WTC11 (cell line): ENCODE measurements at regions not wholly inside any gene's neighbourhood (a gene's known extent, or its start where the extent isn't known, plus 50 kb on each side); places are given as distances from the start of the nearest gene placed in this dataset.

Experiments
- ATAC-seq: fragments of 200-7000 bp; cut with Tn5 transposase; 2 replicates; pipeline ENCODE4 v1.10.0; 2021; ENCODE audit warnings: mild to moderate bottlenecking, moderate library complexity
- CTCF ChIA-PET: fragments of 300-600 bp; sonication (Branson Sonifier 250); formaldehyde crosslinking; loops from one replicate; lab custom pipeline; 2021; ENCODE audit warnings: antibody characterized with exemption; lab: Charles Lee
- POLR2A ChIA-PET: fragments of 350-600 bp; sonication (Branson Sonifier 250); formaldehyde crosslinking; loops from one replicate; lab custom pipeline; 2021; ENCODE audit warnings: antibody characterized with exemption; lab: Charles Lee
- DNase-seq: peaks from one replicate; pipeline ENCODE4 v3.0.0; 2021; ENCODE audit warnings: low spot score
- H3K27ac Mint-ChIP-seq: 2 replicates; pipeline ENCODE4 v1.8.0; 2021; ENCODE audit warnings: mixed read lengths
- H3K27me3 Mint-ChIP-seq: 2 replicates; pipeline ENCODE4 v1.8.0; 2021; ENCODE audit warnings: low read depth, mild to moderate bottlenecking, moderate library complexity, mixed read lengths
- H3K36me3 Mint-ChIP-seq: 2 replicates; pipeline ENCODE4 v1.8.0; 2021; ENCODE audit warnings: mixed read lengths
- H3K4me1 Mint-ChIP-seq: 2 replicates; pipeline ENCODE4 v1.8.0; 2022; ENCODE audit warnings: mixed read lengths
- H3K4me3 Mint-ChIP-seq: 2 replicates; pipeline ENCODE4 v1.8.0; 2021; ENCODE audit warnings: mild to moderate bottlenecking, moderate library complexity, mixed read lengths
- H3K9me3 Mint-ChIP-seq: 2 replicates; pipeline ENCODE4 v1.8.0; 2021; ENCODE audit warnings: mixed read lengths
- FOXP1 ChIP-seq: sonication (generic); formaldehyde crosslinking; IDR thresholded peaks from 2 replicates; pipeline ENCODE4 v1.8.0; 2022; ENCODE audit warnings: missing genetic modification reagents, mild to moderate bottlenecking, moderate library complexity, borderline replicate concordance
- GABPB1 ChIP-seq: sonication (generic); formaldehyde crosslinking; IDR thresholded peaks from 2 replicates; pipeline ENCODE4 v1.8.1; 2023; ENCODE audit warnings: mild to moderate bottlenecking, missing genetic modification reagents
- JAZF1 ChIP-seq: fragments of 250-450 bp; sonication (Bioruptor Pico); IDR thresholded peaks from 2 replicates; pipeline ENCODE4 v1.9.0; 2021; ENCODE audit warnings: moderate library complexity, mild to moderate bottlenecking, inconsistent platforms
- PRRX2 ChIP-seq: fragments of 250-450 bp; sonication (Bioruptor Pico); IDR thresholded peaks from 2 replicates; pipeline ENCODE4 v1.8.0; 2021; ENCODE audit warnings: mild to moderate bottlenecking
- SP1 ChIP-seq: sonication (generic); formaldehyde crosslinking; conservative IDR thresholded peaks from 2 replicates; pipeline ENCODE4 v1.8.1; 2022; ENCODE audit warnings: missing genetic modification reagents
- ZNF423 ChIP-seq: fragments of 250-450 bp; sonication (Bioruptor Pico); IDR thresholded peaks from 2 replicates; pipeline ENCODE4 v2.1.2; 2022; ENCODE audit warnings: mild to moderate bottlenecking, moderate library complexity
- ZNF671 ChIP-seq: fragments of 250-450 bp; sonication (Bioruptor Pico); IDR thresholded peaks from 2 replicates; pipeline ENCODE4 v1.8.0; 2021; ENCODE audit warnings: mild to moderate bottlenecking
- TF ChIP-seq, protein P1 (sequence below): sonication (generic); formaldehyde crosslinking; conservative IDR thresholded peaks from 2 replicates; pipeline ENCODE4 v1.8.1; 2023; ENCODE audit warnings: mild to moderate bottlenecking, low read depth, missing genetic modification reagents, moderate library complexity
- TF ChIP-seq, protein P2 (sequence below): sonication (generic); formaldehyde crosslinking; IDR thresholded peaks from 2 replicates; pipeline ENCODE4 v1.8.1; 2022; ENCODE audit warnings: low read depth, missing genetic modification reagents, borderline replicate concordance
- TF ChIP-seq, protein P3 (sequence below): fragments of 250-450 bp; sonication (Bioruptor Pico); IDR thresholded peaks from 2 replicates; pipeline ENCODE4 v1.9.0; 2021; ENCODE audit warnings: mild to moderate bottlenecking
- TF ChIP-seq, protein P4 (sequence below): sonication (generic); formaldehyde crosslinking; IDR thresholded peaks from 2 replicates; pipeline ENCODE4 v1.8.1; 2022; ENCODE audit warnings: low read depth, mild to moderate bottlenecking, moderate library complexity, missing genetic modification reagents, borderline replicate concordance
- TF ChIP-seq, protein P5 (sequence below): sonication (generic); formaldehyde crosslinking; IDR thresholded peaks from 2 replicates; pipeline ENCODE4 v1.8.1; 2022; ENCODE audit warnings: missing genetic modification reagents, borderline replicate concordance
- TF ChIP-seq, protein P6 (sequence below): sonication (generic); formaldehyde crosslinking; IDR thresholded peaks from 2 replicates; pipeline ENCODE4 v1.8.1; 2023; ENCODE audit warnings: mild to moderate bottlenecking, moderate library complexity, missing genetic modification reagents
- TF ChIP-seq, protein P7 (sequence below): sonication (generic); formaldehyde crosslinking; IDR thresholded peaks from 2 replicates; pipeline ENCODE4 v1.8.1; 2022; ENCODE audit warnings: mild to moderate bottlenecking, missing genetic modification reagents, moderate library complexity, borderline replicate concordance

DNA sequence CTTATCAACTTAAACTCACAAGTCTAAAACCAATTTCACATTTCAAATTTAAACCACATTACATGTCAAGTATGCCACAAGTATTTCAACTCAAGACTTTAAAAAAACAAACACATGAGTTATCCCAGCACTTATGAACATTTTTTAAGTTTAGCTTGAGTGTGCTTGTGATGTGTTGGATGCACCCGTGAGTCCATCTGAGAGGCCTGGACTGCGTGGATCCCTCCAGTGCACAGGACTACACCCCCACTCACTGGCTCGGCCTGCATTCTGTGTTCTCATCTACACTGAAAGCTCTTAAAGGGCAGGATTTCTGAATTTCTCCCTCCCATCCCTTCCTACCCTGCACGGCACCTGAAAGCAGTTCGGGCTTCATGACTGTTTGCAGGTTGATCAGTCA, 128.8 kb upstream of the CD93 start:
- Mint-ChIP-seq H3K9me3 (peaks cover 26% of the 10 kb centered on the region), H3K4me1 (no peaks in the 10 kb centered on the region), H3K27me3 (peaks cover 15% of the 10 kb centered on the region), H3K36me3 (no peaks in the 10 kb centered on the region), H3K27ac (no peak overlapping the region), H3K4me3 (no peak overlapping the region)
- ChIA-PET POLR2A (no interaction called here), CTCF (no interaction called here)
- DNase-seq (no peak), ATAC-seq (no peak)
- TF ChIP-seq GABPB1 (CRISPR knock-in tag) = no peak
- TF ChIP-seq, protein P1, sequence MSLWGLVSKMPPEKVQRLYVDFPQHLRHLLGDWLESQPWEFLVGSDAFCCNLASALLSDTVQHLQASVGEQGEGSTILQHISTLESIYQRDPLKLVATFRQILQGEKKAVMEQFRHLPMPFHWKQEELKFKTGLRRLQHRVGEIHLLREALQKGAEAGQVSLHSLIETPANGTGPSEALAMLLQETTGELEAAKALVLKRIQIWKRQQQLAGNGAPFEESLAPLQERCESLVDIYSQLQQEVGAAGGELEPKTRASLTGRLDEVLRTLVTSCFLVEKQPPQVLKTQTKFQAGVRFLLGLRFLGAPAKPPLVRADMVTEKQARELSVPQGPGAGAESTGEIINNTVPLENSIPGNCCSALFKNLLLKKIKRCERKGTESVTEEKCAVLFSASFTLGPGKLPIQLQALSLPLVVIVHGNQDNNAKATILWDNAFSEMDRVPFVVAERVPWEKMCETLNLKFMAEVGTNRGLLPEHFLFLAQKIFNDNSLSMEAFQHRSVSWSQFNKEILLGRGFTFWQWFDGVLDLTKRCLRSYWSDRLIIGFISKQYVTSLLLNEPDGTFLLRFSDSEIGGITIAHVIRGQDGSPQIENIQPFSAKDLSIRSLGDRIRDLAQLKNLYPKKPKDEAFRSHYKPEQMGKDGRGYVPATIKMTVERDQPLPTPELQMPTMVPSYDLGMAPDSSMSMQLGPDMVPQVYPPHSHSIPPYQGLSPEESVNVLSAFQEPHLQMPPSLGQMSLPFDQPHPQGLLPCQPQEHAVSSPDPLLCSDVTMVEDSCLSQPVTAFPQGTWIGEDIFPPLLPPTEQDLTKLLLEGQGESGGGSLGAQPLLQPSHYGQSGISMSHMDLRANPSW = no peak
- no peak for TF ChIP-seq PRRX2 (CRISPR knock-in tag)
- no peak for TF ChIP-seq ZNF671 (CRISPR knock-in tag)
- TF ChIP-seq, protein P2, sequence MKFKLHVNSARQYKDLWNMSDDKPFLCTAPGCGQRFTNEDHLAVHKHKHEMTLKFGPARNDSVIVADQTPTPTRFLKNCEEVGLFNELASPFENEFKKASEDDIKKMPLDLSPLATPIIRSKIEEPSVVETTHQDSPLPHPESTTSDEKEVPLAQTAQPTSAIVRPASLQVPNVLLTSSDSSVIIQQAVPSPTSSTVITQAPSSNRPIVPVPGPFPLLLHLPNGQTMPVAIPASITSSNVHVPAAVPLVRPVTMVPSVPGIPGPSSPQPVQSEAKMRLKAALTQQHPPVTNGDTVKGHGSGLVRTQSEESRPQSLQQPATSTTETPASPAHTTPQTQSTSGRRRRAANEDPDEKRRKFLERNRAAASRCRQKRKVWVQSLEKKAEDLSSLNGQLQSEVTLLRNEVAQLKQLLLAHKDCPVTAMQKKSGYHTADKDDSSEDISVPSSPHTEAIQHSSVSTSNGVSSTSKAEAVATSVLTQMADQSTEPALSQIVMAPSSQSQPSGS (CRISPR knock-in tag) = no peak
- TF ChIP-seq, protein P3, sequence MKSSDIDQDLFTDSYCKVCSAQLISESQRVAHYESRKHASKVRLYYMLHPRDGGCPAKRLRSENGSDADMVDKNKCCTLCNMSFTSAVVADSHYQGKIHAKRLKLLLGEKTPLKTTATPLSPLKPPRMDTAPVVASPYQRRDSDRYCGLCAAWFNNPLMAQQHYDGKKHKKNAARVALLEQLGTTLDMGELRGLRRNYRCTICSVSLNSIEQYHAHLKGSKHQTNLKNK (CRISPR knock-in tag) = no peak

DNA sequence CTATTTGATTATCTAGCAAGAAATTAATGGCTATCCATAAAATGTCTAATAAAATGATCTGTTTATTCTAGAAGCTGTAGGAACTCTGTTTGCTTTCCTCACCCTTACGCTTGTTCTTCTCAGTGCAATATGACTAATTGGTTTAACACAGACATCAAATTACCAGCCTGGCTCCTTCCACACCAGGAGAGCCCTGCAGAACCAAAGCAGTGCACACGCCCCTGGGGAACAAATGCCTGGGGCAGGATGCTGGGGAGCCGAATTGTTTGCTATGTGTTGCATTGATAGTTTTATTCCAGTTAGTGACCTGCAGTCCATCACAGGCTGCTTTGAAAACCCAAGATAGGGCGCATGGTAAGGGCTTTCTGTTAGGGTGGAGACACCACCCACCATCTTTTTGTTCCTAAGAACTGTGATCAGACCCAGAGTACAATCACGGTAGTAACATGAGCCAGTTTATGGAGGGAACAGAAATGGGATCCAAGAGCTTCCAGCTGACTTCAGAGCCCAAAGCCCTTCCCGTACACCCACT, 126.4 kb upstream of the CD93 start:
- DNase-seq = no peak
- ChIA-PET POLR2A (no interaction called here), CTCF (interaction anchor here (1.2 kb wide), 1 partner anchor 33 kb away, joined by 3 read pairs; no protein-coding TSS in a partner anchor)
- H3K4me3 Mint-ChIP-seq = no peak overlapping the region
- no peak overlapping the region for H3K27ac Mint-ChIP-seq
- TF ChIP-seq SP1 (CRISPR knock-in tag) = no peak
- TF ChIP-seq GABPB1 (CRISPR knock-in tag) = no peak
- TF ChIP-seq ZNF423 = no peak
- no peak for TF ChIP-seq JAZF1
- TF ChIP-seq, protein P4, sequence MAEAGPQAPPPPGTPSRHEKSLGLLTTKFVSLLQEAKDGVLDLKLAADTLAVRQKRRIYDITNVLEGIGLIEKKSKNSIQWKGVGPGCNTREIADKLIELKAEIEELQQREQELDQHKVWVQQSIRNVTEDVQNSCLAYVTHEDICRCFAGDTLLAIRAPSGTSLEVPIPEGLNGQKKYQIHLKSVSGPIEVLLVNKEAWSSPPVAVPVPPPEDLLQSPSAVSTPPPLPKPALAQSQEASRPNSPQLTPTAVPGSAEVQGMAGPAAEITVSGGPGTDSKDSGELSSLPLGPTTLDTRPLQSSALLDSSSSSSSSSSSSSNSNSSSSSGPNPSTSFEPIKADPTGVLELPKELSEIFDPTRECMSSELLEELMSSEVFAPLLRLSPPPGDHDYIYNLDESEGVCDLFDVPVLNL (CRISPR knock-in tag) = no peak
- TF ChIP-seq FOXP1 (CRISPR knock-in tag) = no peak
- TF ChIP-seq, protein P5, sequence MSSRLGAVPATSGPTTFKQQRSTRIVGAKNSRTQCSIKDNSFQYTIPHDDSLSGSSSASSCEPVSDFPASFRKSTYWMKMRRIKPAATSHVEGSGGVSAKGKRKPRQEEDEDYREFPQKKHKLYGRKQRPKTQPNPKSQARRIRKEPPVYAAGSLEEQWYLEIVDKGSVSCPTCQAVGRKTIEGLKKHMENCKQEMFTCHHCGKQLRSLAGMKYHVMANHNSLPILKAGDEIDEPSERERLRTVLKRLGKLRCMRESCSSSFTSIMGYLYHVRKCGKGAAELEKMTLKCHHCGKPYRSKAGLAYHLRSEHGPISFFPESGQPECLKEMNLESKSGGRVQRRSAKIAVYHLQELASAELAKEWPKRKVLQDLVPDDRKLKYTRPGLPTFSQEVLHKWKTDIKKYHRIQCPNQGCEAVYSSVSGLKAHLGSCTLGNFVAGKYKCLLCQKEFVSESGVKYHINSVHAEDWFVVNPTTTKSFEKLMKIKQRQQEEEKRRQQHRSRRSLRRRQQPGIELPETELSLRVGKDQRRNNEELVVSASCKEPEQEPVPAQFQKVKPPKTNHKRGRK (CRISPR knock-in tag) = no peak
- TF ChIP-seq, protein P6, sequence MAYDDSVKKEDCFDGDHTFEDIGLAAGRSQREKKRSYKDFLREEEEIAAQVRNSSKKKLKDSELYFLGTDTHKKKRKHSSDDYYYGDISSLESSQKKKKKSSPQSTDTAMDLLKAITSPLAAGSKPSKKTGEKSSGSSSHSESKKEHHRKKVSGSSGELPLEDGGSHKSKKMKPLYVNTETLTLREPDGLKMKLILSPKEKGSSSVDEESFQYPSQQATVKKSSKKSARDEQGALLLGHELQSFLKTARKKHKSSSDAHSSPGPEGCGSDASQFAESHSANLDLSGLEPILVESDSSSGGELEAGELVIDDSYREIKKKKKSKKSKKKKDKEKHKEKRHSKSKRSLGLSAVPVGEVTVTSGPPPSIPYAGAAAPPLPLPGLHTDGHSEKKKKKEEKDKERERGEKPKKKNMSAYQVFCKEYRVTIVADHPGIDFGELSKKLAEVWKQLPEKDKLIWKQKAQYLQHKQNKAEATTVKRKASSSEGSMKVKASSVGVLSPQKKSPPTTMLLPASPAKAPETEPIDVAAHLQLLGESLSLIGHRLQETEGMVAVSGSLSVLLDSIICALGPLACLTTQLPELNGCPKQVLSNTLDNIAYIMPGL (CRISPR knock-in tag) = no peak
- TF ChIP-seq, protein P7, sequence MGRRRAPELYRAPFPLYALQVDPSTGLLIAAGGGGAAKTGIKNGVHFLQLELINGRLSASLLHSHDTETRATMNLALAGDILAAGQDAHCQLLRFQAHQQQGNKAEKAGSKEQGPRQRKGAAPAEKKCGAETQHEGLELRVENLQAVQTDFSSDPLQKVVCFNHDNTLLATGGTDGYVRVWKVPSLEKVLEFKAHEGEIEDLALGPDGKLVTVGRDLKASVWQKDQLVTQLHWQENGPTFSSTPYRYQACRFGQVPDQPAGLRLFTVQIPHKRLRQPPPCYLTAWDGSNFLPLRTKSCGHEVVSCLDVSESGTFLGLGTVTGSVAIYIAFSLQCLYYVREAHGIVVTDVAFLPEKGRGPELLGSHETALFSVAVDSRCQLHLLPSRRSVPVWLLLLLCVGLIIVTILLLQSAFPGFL (CRISPR knock-in tag) = no peak
- no peak for ATAC-seq
- peaks cover 22% of the 10 kb centered on the region for H3K27me3 Mint-ChIP-seq
- peaks cover 2% of the 10 kb centered on the region; the same call in 1 of the 2 replicates for H3K9me3 Mint-ChIP-seq
- H3K36me3 Mint-ChIP-seq = no peaks in the 10 kb centered on the region
- H3K4me1 Mint-ChIP-seq = no peaks in the 10 kb centered on the region
